Hepatocyte (in vitro differentiated cells): ENCODE measurements at regions not wholly inside any gene's neighbourhood (a gene's known extent, or its start where the extent isn't known, plus 50 kb on each side); places are given as distances from the start of the nearest gene placed in this dataset.

Source experiments
- DNase-seq: peaks from one replicate; pipeline ENCODE4 v3.0.0-alpha.2; 2016; ENCODE audit warnings: low spot score
- H2AFZ ChIP-seq: fragments of 200-600 bp; sonication (generic); 2 replicates; pipeline ENCODE4 v1.6.0; 2016; ENCODE audit warnings: antibody characterized with exemption, mild to moderate bottlenecking
- H3K27ac ChIP-seq: fragments of 200-600 bp; sonication (generic); 2 replicates; pipeline ENCODE4 v1.5.1; 2016; ENCODE audit warnings: mild to moderate bottlenecking
- H3K27me3 ChIP-seq: fragments of 200-600 bp; sonication (generic); 2 replicates; pipeline ENCODE4 v1.6.1; 2016
- H3K36me3 ChIP-seq: fragments of 200-600 bp; sonication (generic); replicated peaks from 2 replicates; pipeline ENCODE4 v1.5.1; 2016; ENCODE audit warnings: low read depth; ENCODE audit not compliant: insufficient read depth
- H3K4me1 ChIP-seq: fragments of 200-600 bp; sonication (generic); 2 replicates; pipeline ENCODE4 v1.5.1; 2016; ENCODE audit warnings: mild to moderate bottlenecking, moderate library complexity; ENCODE audit not compliant: insufficient read depth
- H3K4me2 ChIP-seq: fragments of 200-600 bp; sonication (generic); 2 replicates; pipeline ENCODE4 v1.6.0; 2016
- H3K4me3 ChIP-seq: fragments of 200-600 bp; sonication (generic); 2 replicates; pipeline ENCODE4 v1.5.1; 2016; ENCODE audit warnings: mild to moderate bottlenecking
- H3K79me2 ChIP-seq: fragments of 200-600 bp; sonication (generic); 2 replicates; pipeline ENCODE4 v1.6.0; 2017; ENCODE audit warnings: mild to moderate bottlenecking
- H3K9me2 ChIP-seq: fragments of 200-600 bp; sonication (generic); replicated peaks from 2 replicates; pipeline ENCODE4 v1.6.0; 2017; ENCODE audit warnings: mild to moderate bottlenecking; ENCODE audit not compliant: insufficient read depth
- H3K9me3 ChIP-seq: fragments of 200-600 bp; sonication (generic); 2 replicates; pipeline ENCODE4 v1.5.1; 2016; ENCODE audit warnings: low read depth, mild to moderate bottlenecking
- H4K20me1 ChIP-seq: fragments of 200-600 bp; sonication (generic); 2 replicates; pipeline ENCODE4 v1.6.0; 2016; ENCODE audit warnings: mild to moderate bottlenecking; ENCODE audit not compliant: insufficient read depth, poor library complexity, severe bottlenecking
- EZH2 ChIP-seq: fragments of 200-600 bp; sonication (generic); IDR thresholded peaks from 2 replicates; pipeline ENCODE4 v1.6.1; 2016; ENCODE audit warnings: antibody characterized with exemption, mild to moderate bottlenecking, borderline replicate concordance
- EZH2phosphoT487 ChIP-seq: fragments of 200-600 bp; sonication (generic); IDR thresholded peaks from one replicate; pipeline ENCODE4 v1.6.1; 2018; ENCODE audit warnings: antibody characterized with exemption, mild to moderate bottlenecking, low read depth, moderate library complexity; ENCODE audit not compliant: unreplicated experiment, severe bottlenecking
- WGBS: methylation state at CpG from one replicate; pipeline ENCODE4 v1.1.6; 2016; ENCODE audit warnings: low lambda C conversion rate; ENCODE audit errors: missing lambda C conversion rate; 5-methylcytosine and 5-hydroxymethylcytosine counted together
- TF ChIP-seq, protein P1 (sequence below): fragments of 200-600 bp; sonication (generic); IDR thresholded peaks from 2 replicates; pipeline ENCODE4 v1.5.1; 2016; ENCODE audit warnings: antibody characterized with exemption, mild to moderate bottlenecking; ENCODE audit not compliant: poor library complexity

DNA sequence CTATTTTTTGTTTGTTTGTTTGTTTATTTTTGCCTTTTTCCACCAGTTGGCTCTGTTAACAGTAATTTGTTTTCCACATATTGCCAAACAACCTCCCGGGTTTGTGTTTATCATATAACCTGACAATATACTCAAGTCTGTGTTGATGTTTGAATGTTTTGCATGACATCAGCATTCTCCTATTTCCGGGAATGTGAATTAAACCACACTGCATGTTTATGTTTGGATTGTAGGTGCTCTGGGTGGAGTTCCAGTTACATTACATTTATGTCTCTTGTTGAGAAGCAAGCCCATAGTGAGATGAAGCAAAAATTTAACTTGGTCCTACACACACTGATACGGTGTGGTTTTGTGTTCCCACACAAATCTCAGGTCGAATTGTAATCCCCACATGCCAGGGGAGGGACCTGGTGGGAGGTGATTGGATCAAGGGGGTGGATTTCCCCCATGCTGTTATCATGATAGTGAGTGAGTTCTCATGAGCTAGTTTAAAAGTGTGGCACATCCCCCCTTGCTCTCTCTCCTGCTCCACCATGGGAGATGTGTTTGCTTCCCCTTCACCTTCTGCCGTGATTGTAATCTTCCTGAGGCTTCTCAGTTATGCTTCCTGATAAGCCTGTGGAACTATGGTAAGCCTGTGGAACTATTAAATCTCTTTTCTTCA lies 54.4 kb upstream of the CLNK start:
- no peaks in the 10 kb centered on the region for H3K79me2 ChIP-seq
- H2AFZ ChIP-seq, result no peak overlapping the region
- no peak overlapping the region for H3K4me3 ChIP-seq
- DNase-seq, result no peak
- H4K20me1 ChIP-seq, result no peaks in the 10 kb centered on the region
- H3K4me1 ChIP-seq, result no peaks in the 10 kb centered on the region
- H3K9me3 ChIP-seq, result no peaks in the 10 kb centered on the region
- H3K4me2 ChIP-seq, result no peak overlapping the region
- no peak overlapping the region for H3K27ac ChIP-seq
- TF ChIP-seq EZH2phosphoT487, result no peak
- no peak for TF ChIP-seq EZH2
- TF ChIP-seq, protein P1, sequence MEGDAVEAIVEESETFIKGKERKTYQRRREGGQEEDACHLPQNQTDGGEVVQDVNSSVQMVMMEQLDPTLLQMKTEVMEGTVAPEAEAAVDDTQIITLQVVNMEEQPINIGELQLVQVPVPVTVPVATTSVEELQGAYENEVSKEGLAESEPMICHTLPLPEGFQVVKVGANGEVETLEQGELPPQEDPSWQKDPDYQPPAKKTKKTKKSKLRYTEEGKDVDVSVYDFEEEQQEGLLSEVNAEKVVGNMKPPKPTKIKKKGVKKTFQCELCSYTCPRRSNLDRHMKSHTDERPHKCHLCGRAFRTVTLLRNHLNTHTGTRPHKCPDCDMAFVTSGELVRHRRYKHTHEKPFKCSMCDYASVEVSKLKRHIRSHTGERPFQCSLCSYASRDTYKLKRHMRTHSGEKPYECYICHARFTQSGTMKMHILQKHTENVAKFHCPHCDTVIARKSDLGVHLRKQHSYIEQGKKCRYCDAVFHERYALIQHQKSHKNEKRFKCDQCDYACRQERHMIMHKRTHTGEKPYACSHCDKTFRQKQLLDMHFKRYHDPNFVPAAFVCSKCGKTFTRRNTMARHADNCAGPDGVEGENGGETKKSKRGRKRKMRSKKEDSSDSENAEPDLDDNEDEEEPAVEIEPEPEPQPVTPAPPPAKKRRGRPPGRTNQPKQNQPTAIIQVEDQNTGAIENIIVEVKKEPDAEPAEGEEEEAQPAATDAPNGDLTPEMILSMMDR, result no peak
- no peaks in the 10 kb centered on the region for H3K27me3 ChIP-seq
- no peaks in the 10 kb centered on the region for H3K36me3 ChIP-seq
- H3K9me2 ChIP-seq, result no peaks in the 10 kb centered on the region
- WGBS, result 41% methylated on average over 5 of the region's 5 CpGs

DNA sequence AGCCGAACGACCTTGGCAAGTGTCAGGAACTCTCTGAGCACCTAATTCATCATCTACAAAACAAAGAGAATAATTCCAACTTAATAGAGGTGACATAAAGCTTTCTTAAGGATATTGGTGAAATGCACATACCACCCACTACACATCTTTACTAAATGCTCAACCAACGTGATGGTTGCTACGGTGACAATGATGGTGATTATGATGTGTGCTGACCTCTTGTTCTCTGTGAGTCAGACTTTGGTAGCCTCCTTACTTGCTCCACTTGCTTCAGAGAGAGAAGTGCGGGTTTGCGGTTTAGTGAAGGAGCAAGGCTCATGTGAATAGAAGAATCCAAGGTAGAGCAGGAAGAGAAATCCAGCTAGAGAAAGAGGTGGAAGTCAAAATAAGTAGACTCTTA lies 52.8 kb upstream of the CLNK start:
- no peaks in the 10 kb centered on the region for H3K4me1 ChIP-seq
- no peak for DNase-seq
- TF ChIP-seq, protein P1, result no peak
- no peak for TF ChIP-seq EZH2phosphoT487
- no peak for TF ChIP-seq EZH2
- no peak overlapping the region for H3K27ac ChIP-seq
- H3K9me3 ChIP-seq, result no peaks in the 10 kb centered on the region
- no peak overlapping the region for H2AFZ ChIP-seq
- H4K20me1 ChIP-seq, result no peaks in the 10 kb centered on the region
- H3K36me3 ChIP-seq, result no peaks in the 10 kb centered on the region
- 80% methylated on average over 6 of the region's 6 CpGs for WGBS
- H3K9me2 ChIP-seq, result no peaks in the 10 kb centered on the region
- no peaks in the 10 kb centered on the region for H3K79me2 ChIP-seq
- no peak overlapping the region for H3K4me3 ChIP-seq
- no peaks in the 10 kb centered on the region for H3K27me3 ChIP-seq
- H3K4me2 ChIP-seq, result no peak overlapping the region

DNA sequence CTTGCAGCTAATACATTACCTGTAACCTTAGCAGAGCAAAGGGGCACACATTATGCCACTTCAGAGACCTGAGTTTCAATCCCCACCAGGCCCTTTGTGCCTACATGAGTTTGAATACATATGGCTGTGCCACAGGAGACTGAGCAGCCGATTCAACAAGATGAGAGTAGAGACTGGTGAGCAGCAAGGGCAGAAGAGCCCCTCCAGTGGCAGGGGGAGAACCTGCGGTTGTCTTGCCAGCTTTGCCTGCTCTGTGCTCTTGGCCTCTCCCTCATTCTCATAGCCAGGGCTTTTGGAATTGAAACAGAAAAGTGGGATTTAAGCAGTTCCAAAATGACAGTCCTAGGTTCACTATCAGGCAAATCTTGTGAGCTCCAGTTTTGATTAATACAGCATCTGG lies 52.3 kb upstream of the CLNK start:
- Histone ChIP-seq H2AFZ (no peak overlapping the region), H3K27ac (no peak overlapping the region), H3K27me3 (no peaks in the 10 kb centered on the region), H3K9me3 (no peaks in the 10 kb centered on the region), H3K9me2 (no peaks in the 10 kb centered on the region), H3K4me3 (no peak overlapping the region), H3K79me2 (no peaks in the 10 kb centered on the region), H3K4me1 (no peaks in the 10 kb centered on the region), H4K20me1 (no peaks in the 10 kb centered on the region), H3K4me2 (no peak overlapping the region), H3K36me3 (no peaks in the 10 kb centered on the region)
- no peak for DNase-seq
- WGBS, result 82% methylated on average over 2 of the region's 2 CpGs
- TF ChIP-seq EZH2phosphoT487 (no peak), EZH2 (no peak)
- TF ChIP-seq, protein P1, result no peak

DNA sequence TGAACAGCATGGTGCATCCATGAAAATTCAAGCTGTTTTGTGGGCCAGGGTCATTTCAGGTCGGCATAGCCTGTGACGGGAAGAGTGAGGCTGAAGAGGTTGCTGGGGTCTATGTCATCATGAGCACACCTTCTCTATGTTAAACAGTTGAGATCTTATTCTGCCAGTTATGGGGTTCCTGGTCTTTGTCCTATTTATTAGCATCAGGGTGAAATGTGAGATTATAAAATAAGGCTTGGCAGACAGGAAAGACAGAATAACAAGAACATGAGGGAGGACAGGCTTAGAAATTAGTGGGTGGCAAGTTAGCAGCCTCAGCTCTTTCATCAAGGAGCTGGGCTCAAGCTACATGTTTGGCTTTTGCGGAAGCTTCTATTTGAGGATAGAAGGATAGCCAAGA lies 51.7 kb upstream of the CLNK start:
- Histone ChIP-seq H2AFZ (no peak overlapping the region), H3K27me3 (no peaks in the 10 kb centered on the region), H3K4me3 (no peak overlapping the region), H4K20me1 (no peaks in the 10 kb centered on the region), H3K9me2 (no peaks in the 10 kb centered on the region), H3K79me2 (no peaks in the 10 kb centered on the region), H3K4me2 (no peak overlapping the region), H3K4me1 (no peaks in the 10 kb centered on the region), H3K36me3 (no peaks in the 10 kb centered on the region), H3K9me3 (no peaks in the 10 kb centered on the region), H3K27ac (no peak overlapping the region)
- 95% methylated on average over 3 of the region's 3 CpGs for WGBS
- TF ChIP-seq, protein P1, result no peak
- no peak for TF ChIP-seq EZH2
- no peak for TF ChIP-seq EZH2phosphoT487
- no peak for DNase-seq
